H1 (cell line): ENCODE measurements at regions not wholly inside any gene's neighbourhood (a gene's known extent, or its start where the extent isn't known, plus 50 kb on each side); places are given as distances from the start of the nearest gene placed in this dataset.

Source experiments
- CBX5 ChIP-seq: fragments of 300-800, 300-1000 bp; sonication (generic); IDR thresholded peaks from 2 replicates; pipeline ENCODE4 v1.7.1; 2016; ENCODE audit warnings: antibody characterized with exemption, low read length, low read depth
- CBX8 ChIP-seq: fragments of 300-800, 300-1000 bp; sonication (generic); IDR thresholded peaks from 2 replicates; pipeline ENCODE4 v1.7.1; 2016; ENCODE audit warnings: low read depth, low read length, borderline replicate concordance
- CHD2 ChIP-seq: IDR thresholded peaks from 2 replicates; pipeline ENCODE4 v1.6.1; 2012; ENCODE audit warnings: low read length, improper control_type of control experiment
- CHD7 ChIP-seq: fragments of 300-600 bp; sonication (generic); IDR thresholded peaks from 2 replicates; pipeline ENCODE4 v1.7.1; 2012; ENCODE audit warnings: low read length, moderate library complexity, mild to moderate bottlenecking, inconsistent platforms; ENCODE audit not compliant: insufficient replicate concordance
- CTBP2 ChIP-seq: IDR thresholded peaks from 2 replicates; pipeline ENCODE4 v1.7.0; 2011; ENCODE audit warnings: borderline replicate concordance, mild to moderate bottlenecking, moderate library complexity, mixed read lengths, low read length; ENCODE audit not compliant: insufficient read depth, insufficient read length
- POLR2AphosphoS5 ChIP-seq: IDR thresholded peaks from 2 replicates; pipeline ENCODE4 v1.6.1; 2011; ENCODE audit warnings: low read depth, low read length
- USF2 ChIP-seq: IDR thresholded peaks from 2 replicates; pipeline ENCODE4 v1.6.1; 2011; ENCODE audit warnings: low read length, improper control_type of control experiment

- TF ChIP-seq CHD7 (no peak), CTBP2 (no peak), CBX8 (no peak), USF2 (no peak), POLR2AphosphoS5 (no peak), CBX5 (no peak), CHD2 (no peak)
Measured at GRCh38 chr12:59039005-59039404, 118.7 kb upstream of the LRIG3 start (continued).
